Pons (tissue), 1 donor: ENCODE measurements at regions not wholly inside any gene's neighbourhood (a gene's known extent, or its start where the extent isn't known, plus 50 kb on each side); places are given as distances from the start of the nearest gene placed in this dataset.
"Not testable (repeated sequence)": the region's sequence is repeated elsewhere in the genome, so short reads cannot be mapped to it uniquely, and the experiment has no call there.

Source experiments
- DNase-seq: peaks from one replicate; pipeline ENCODE4 v3.0.0-alpha.2; 2016; ENCODE audit warnings: low spot score

- no peak for DNase-seq
Observed at GRCh38 chr10:45564303-45564959, 108.1 kb downstream of the ZFAND4 start.

GRCh38 chr10:45561952-45562351 lies 110.6 kb downstream of the ZFAND4 start:
- no peak for DNase-seq

GRCh38 chr10:45560262-45560661 lies 112.3 kb downstream of the ZFAND4 start:
- no peak for DNase-seq

- peak; percentile 30 for DNase-seq
Observed at GRCh38 chr10:45558425-45558824, 114.1 kb downstream of the ZFAND4 start.

- no peak for DNase-seq
Observed at GRCh38 chr10:45557275-45557905, 115.2 kb downstream of the ZFAND4 start.

- DNase-seq, result no peak
Observed at GRCh38 chr10:45555795-45556194, 116.8 kb downstream of the ZFAND4 start.

GRCh38 chr10:45555332-45555731 lies 117.2 kb downstream of the ZFAND4 start:
- DNase-seq, result not testable (repeated sequence)

GRCh38 chr10:45553613-45554012 lies 119.0 kb downstream of the ZFAND4 start:
- DNase-seq, result no peak

GRCh38 chr10:45553155-45553554 lies 119.4 kb downstream of the ZFAND4 start:
- no peak for DNase-seq

GRCh38 chr10:45552476-45552875 lies 120.1 kb downstream of the ZFAND4 start:
- DNase-seq, result peak; percentile 48

GRCh38 chr10:45550903-45551786 lies 121.4 kb downstream of the ZFAND4 start:
- no peak for DNase-seq

GRCh38 chr10:45548068-45548467 lies 124.5 kb downstream of the ZFAND4 start:
- peak; percentile 45 for DNase-seq

- no peak for DNase-seq
Observed at GRCh38 chr10:45547207-45547606, 125.4 kb downstream of the ZFAND4 start.

GRCh38 chr10:45545150-45545549 lies 127.4 kb downstream of the ZFAND4 start:
- no peak for DNase-seq

GRCh38 chr10:45544191-45544590 lies 128.4 kb downstream of the ZFAND4 start:
- DNase-seq, result no peak

GRCh38 chr10:45541032-45541431 lies 131.5 kb downstream of the ZFAND4 start:
- not testable (repeated sequence) for DNase-seq

- DNase-seq, result not testable (repeated sequence)
Observed at GRCh38 chr10:45540589-45540988, 132.0 kb downstream of the ZFAND4 start.

GRCh38 chr10:45539569-45539968 lies 133.0 kb downstream of the ZFAND4 start:
- DNase-seq, result not testable (repeated sequence)

- DNase-seq, result no peak
Observed at GRCh38 chr10:45534572-45534971, 138.0 kb downstream of the ZFAND4 start.

GRCh38 chr10:45532480-45532879 lies 140.1 kb downstream of the ZFAND4 start:
- no peak for DNase-seq

GRCh38 chr10:45526309-45526905 lies 146.2 kb downstream of the ZFAND4 start:
- no peak for DNase-seq

- no peak for DNase-seq
Observed at GRCh38 chr10:45520476-45520875, 146.5 kb downstream of the ALOX5 start.
